Duodenal mucosa (tissue), 2 donors: ENCODE measurements at regions not wholly inside any gene's neighbourhood (a gene's known extent, or its start where the extent isn't known, plus 50 kb on each side); places are given as distances from the start of the nearest gene placed in this dataset.

ENCODE experiments used
- H3K27ac ChIP-seq: one replicate; pipeline ENCODE4 v1.7.0; 2013; ENCODE audit warnings: low read depth, low read length
- H3K27me3 ChIP-seq, 2 donors: one replicate each; pipeline ENCODE4 v1.7.0; 2013; ENCODE audit warnings: low read length in 2 of 2, control low read depth in 1 of 2; ENCODE audit not compliant: insufficient read depth in 2 of 2, control insufficient read depth in 1 of 2
- H3K36me3 ChIP-seq, 2 donors: one replicate each; pipeline ENCODE4 v1.7.0; 2013; ENCODE audit warnings: low read length in 2 of 2, control low read depth in 1 of 2; ENCODE audit not compliant: insufficient read depth in 2 of 2, control insufficient read depth in 1 of 2
- H3K4me1 ChIP-seq, 2 donors: one replicate each; pipeline ENCODE4 v1.7.0; 2013; ENCODE audit warnings: low read length in 2 of 2, control low read depth in 1 of 2; ENCODE audit not compliant: insufficient read depth in 2 of 2, control insufficient read depth in 1 of 2
- H3K4me3 ChIP-seq, 2 donors: one replicate each; pipeline ENCODE4 v1.7.0; 2013; ENCODE audit warnings: low read length in 2 of 2, low read depth in 1 of 2
- H3K9ac ChIP-seq, 2 donors: one replicate each; pipeline ENCODE4 v1.7.0; 2013; ENCODE audit warnings: low read length in 2 of 2, low read depth in 1 of 2
- H3K9me3 ChIP-seq, 2 donors: one replicate each; pipeline ENCODE4 v1.7.0; 2013; ENCODE audit warnings: low read length in 2 of 2, control low read depth in 1 of 2; ENCODE audit not compliant: control insufficient read depth in 1 of 2

DNA sequence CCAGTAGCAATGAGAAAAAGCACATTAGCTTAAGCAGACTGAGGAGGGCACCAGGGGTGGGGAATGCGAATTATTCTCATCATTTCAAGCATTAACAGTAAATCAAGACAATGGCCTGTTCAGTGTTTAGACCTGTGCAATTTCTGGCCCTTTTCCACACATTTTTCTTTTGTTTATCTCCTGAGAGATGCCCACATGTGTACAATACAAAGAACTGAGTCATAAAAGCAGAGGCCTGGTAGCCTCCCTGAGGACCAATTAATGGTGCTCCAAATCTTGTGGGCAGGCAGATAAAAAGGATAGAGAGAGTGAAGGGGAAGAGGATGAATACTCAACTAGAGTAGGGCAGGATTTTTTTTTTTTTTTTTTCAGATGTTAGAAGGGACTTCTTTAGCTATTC lies 480.8 kb downstream of the RERGL start:
- Histone ChIP-seq H3K27ac (no peak overlapping the region), H3K27me3 (no peaks in the 10 kb centered on the region), H3K36me3 (no peaks in the 10 kb centered on the region), H3K9me3 (no peaks in the 10 kb centered on the region), H3K9ac (no peak overlapping the region), H3K4me1 (no peaks in the 10 kb centered on the region), H3K4me3 (no peak overlapping the region)

DNA sequence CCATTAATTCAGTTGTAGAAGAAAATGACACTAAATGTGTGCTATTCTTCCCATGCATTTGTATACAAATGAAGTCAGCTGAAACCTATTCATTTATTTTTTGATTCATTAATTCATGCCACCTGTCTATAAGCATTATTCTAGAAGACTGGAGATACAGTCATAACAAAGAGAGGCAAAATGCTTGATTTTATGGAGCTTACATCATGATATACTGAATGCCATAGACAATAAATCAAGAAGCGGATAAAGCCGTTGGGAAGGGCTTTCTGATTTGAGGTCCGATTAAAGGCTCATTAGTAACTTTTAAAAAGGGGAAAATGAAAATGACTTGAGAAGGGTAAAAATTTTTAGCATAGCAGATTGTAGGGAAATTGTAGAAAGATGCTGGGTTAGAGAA lies 494.9 kb downstream of the RERGL start:
- Histone ChIP-seq H3K9me3 (no peaks in the 10 kb centered on the region), H3K4me1 (no peaks in the 10 kb centered on the region), H3K36me3 (no peaks in the 10 kb centered on the region), H3K4me3 (no peak overlapping the region), H3K27ac (no peak overlapping the region), H3K27me3 (no peaks in the 10 kb centered on the region), H3K9ac (no peak overlapping the region)

DNA sequence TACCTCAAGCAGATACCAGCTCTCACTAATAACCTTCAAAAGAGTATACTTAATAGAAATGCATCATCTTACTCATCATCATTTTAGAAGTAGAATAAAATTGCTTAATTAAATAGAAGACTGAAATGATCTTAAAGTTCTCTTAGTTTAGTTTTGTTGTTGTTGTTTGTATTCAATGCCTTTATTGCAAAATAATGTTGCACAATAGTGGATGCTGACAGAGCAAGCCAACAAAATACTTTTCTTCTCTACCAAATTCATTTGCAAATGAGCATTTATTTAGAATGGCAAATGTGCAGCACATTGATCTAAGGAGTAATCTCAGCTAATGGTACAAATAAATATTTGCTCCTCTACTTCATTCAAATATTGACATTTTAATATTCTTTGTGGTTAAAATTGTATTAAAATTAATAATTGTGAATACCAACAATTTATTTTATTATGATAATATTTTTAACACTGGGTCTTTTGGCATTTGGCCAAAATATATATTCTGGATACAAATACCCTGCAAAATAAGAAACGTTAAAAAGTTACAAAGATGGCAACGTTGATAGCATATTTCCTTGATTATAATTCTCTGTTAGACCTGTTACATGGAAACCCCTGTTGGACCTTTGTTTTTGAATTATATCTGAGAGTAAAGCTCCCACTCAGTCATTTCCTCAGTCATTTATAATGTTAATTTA lies 496.1 kb downstream of the RERGL start:
- Histone ChIP-seq H3K9ac (no peak overlapping the region), H3K4me1 (no peaks in the 10 kb centered on the region), H3K27ac (no peak overlapping the region), H3K4me3 (no peak overlapping the region), H3K9me3 (no peaks in the 10 kb centered on the region), H3K27me3 (no peaks in the 10 kb centered on the region), H3K36me3 (no peaks in the 10 kb centered on the region)

DNA sequence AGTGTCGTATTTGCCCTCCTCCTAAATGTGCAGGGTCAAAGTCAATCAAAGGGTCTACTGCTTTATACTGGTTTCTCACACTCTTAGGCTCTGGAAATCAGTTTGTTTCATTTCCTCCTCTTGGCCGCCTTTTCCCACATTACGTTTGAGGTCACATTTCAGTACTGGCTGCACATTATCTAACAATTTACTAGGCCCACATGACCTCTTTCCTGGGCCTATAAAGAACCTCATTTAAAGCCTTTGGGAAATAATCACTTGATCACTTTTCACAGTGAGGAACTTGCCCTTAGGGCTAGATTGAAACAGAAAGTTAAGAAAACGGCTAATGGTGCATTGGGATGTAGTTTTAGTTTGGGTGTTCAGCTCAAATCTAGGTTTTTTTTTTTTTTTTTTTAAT lies 497.5 kb downstream of the RERGL start:
- no peak overlapping the region for H3K27ac ChIP-seq
- H3K4me3 ChIP-seq: no peak overlapping the region
- no peaks in the 10 kb centered on the region for H3K27me3 ChIP-seq
- H3K9ac ChIP-seq: no peak overlapping the region
- no peaks in the 10 kb centered on the region for H3K36me3 ChIP-seq
- no peaks in the 10 kb centered on the region for H3K9me3 ChIP-seq
- no peaks in the 10 kb centered on the region for H3K4me1 ChIP-seq

DNA sequence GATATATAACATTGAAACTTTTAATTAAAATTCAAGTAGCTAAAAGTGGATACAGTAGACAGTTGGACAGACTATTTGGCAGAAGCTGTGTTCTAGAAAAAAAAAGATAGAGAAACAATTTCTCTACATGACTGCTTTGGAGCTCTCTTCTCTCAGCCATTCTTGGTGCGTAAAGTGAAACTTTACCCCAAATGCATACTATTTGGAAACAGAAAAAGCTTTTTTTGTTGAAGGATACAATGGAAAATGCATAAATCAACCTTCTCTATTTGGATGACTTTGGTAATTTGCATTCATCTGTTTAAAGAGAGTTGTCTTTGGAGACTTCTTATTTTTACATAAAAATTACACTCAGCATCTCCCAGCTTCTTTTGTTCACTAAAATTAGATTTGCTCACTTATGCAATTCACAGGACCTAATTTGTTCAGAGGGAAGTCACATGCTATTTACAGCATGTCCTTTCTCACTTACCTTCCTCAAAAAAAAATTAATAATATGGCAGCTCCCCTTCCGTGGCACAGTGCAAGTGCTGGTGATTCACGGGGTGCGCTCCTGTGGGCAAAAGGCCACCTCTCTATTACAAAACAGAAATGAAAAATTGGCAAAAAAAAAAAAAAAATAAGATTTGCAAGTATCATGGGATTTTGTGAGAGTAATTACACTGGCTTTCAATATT lies 498.9 kb downstream of the RERGL start:
- no peak overlapping the region for H3K27ac ChIP-seq
- H3K9me3 ChIP-seq: no peaks in the 10 kb centered on the region
- no peak overlapping the region for H3K9ac ChIP-seq
- no peaks in the 10 kb centered on the region for H3K4me1 ChIP-seq
- no peak overlapping the region for H3K4me3 ChIP-seq
- H3K36me3 ChIP-seq: no peaks in the 10 kb centered on the region
- H3K27me3 ChIP-seq: no peaks in the 10 kb centered on the region

DNA sequence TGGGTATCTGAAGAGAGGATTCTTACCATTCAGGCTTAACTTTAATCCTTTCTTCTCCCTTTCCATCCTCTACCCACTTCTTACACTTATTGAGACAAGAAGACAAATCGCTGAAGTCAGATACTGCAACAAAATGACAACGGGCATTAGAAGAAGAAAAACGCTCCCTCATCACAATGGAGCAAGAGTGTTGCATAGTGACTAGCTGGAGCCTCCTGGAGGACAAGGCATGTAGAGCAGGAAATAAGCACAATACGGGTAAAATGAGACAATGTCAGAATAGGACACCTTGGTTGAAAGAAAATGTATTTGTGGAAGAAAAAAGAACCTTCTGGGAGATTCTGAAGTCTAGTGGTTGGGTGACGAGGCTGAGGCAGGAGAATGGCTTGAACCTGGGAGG lies 501.0 kb downstream of the RERGL start:
- Histone ChIP-seq H3K9me3 (no peaks in the 10 kb centered on the region), H3K36me3 (no peaks in the 10 kb centered on the region), H3K27me3 (no peaks in the 10 kb centered on the region), H3K9ac (no peak overlapping the region), H3K4me1 (no peaks in the 10 kb centered on the region), H3K27ac (no peak overlapping the region), H3K4me3 (no peak overlapping the region)

DNA sequence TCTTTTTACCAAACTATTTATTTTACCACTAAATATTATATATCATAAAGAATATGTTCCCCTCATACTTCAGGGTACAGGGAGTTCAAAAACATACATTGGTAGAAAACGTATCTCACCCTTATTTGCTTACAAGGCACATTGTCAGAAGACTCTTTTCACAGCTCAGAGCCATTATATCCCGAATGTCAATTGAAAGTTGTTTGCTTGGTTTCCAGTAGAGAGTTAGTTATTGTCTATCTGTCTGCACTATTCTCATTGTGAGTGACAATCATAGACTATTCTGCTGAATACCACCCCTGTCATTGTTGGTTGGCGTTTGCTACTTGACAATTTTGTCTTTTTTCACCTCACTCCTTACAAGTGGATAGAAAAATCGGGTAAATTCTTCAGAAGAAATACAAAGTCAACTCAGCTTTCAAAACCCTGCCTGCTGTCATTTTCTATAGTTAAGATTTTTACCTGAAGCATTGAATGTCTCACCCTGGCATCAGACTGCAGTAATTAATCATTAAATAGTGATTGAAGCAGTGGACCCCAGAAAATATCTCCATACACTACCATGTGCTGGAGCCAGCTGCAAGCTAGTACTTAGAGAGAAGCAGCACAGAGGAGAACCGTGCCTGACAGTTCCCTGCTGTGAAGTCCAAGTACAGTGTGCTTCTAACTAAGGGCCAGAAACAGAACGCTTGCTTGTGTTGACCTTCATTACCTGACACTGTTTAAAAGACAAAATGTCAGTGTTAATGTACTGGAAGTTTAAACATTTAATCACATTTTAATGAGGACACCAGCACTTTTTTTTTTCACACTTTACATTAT lies 510.6 kb downstream of the RERGL start:
- H3K4me1 ChIP-seq: no peaks in the 10 kb centered on the region
- H3K9ac ChIP-seq: no peak overlapping the region
- peaks cover 0 to 2% of the 10 kb centered on the region in 2 donors for H3K9me3 ChIP-seq
- H3K36me3 ChIP-seq: no peaks in the 10 kb centered on the region
- H3K27ac ChIP-seq: no peak overlapping the region
- no peak overlapping the region for H3K4me3 ChIP-seq
- H3K27me3 ChIP-seq: no peaks in the 10 kb centered on the region

DNA sequence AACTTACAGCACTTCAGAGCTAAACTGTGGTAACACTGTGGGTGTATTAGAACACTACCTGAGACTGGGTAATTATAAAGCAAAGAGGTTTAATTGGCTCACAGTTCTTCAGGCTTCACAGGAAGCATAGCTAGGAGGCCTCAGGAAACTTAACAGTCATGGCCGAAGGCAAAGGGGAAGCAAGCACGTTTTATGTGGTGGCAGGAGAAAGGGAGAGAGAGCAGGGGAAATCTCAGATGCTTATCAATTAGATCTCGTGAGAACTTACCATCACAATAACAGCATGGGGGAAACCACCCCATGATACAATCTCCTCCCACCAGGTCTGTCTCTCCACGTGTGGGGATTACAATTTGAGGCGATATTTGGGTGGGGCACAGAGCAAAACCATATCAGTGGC lies 512.6 kb downstream of the RERGL start:
- no peaks in the 10 kb centered on the region for H3K27me3 ChIP-seq
- no peak overlapping the region for H3K27ac ChIP-seq
- H3K4me1 ChIP-seq: no peaks in the 10 kb centered on the region
- no peaks in the 10 kb centered on the region for H3K36me3 ChIP-seq
- H3K9ac ChIP-seq: no peak overlapping the region
- H3K9me3 ChIP-seq: peaks cover 0 to 2% of the 10 kb centered on the region in 2 donors
- no peak overlapping the region for H3K4me3 ChIP-seq

DNA sequence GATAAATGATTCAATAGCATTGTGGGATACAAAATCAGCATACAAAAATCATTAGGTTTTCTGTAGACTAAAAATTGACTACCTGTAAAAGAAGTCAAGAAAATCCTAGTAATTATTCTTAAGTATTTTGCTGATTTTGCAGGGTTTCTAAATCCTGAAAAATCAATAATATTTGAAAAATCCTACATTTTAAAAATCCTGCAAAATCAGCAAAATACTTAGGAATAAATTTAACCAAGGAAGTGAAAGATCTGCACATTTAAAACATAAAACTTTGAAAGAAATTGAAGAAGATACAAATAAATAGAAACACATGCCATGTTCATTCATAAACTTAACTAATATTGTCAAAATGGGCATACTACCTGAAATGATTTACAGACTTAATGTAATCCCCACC lies 517.7 kb downstream of the RERGL start:
- H3K9ac ChIP-seq: no peak overlapping the region
- H3K9me3 ChIP-seq: no peaks in the 10 kb centered on the region
- no peak overlapping the region for H3K27ac ChIP-seq
- H3K4me1 ChIP-seq: no peaks in the 10 kb centered on the region
- no peaks in the 10 kb centered on the region for H3K36me3 ChIP-seq
- H3K27me3 ChIP-seq: no peaks in the 10 kb centered on the region
- no peak overlapping the region for H3K4me3 ChIP-seq

DNA sequence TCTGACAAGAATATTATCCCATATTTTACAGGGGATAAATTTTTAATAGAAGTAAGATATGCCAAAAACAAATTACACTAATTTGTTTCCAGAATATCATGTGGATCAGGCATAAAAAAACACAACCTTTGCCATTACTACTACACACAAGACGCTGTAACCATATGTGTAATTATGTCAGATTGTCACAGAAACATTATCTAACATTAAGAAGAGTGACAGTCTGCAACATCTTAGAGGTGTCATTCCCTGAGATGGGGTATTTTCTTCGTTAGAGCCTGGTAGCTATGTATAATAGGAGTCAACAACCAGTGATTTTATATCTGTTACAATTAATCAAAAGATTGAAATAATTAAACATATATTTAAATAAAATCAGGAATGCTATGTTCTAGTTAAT lies 518.9 kb downstream of the RERGL start:
- Histone ChIP-seq H3K27me3 (no peaks in the 10 kb centered on the region), H3K9ac (no peak overlapping the region), H3K4me1 (no peaks in the 10 kb centered on the region), H3K27ac (no peak overlapping the region), H3K4me3 (no peak overlapping the region), H3K36me3 (no peaks in the 10 kb centered on the region), H3K9me3 (no peaks in the 10 kb centered on the region)
